HCEC 1CT (cell line): ENCODE measurements at regions not wholly inside any gene's neighbourhood (a gene's known extent, or its start where the extent isn't known, plus 50 kb on each side); places are given as distances from the start of the nearest gene placed in this dataset.
A peak's percentile ranks its signal among the peaks of the same experiment; 100 is the strongest.
"Not testable (repeated sequence)": the region's sequence is repeated elsewhere in the genome, so short reads cannot be mapped to it uniquely, and the experiment has no call there.

Experiments
- DNase-seq: peaks from one replicate; pipeline ENCODE4 v3.0.0-alpha.2; 2017

- DNase-seq = no peak
Measured at GRCh38 chr16:51834794-51835193, 683.7 kb upstream of the SALL1 start.

GRCh38 chr16:51834133-51834532 is 683.1 kb upstream of the SALL1 start:
- peak; percentile 57 for DNase-seq

GRCh38 chr16:51831595-51832367 is 680.7 kb upstream of the SALL1 start:
- DNase-seq = no peak

GRCh38 chr16:51831034-51831433 is 680.0 kb upstream of the SALL1 start:
- DNase-seq = not testable (repeated sequence)

- DNase-seq = peak; percentile 59
Measured at GRCh38 chr16:51825779-51826178, 674.7 kb upstream of the SALL1 start.

GRCh38 chr16:51822471-51822870 is 671.4 kb upstream of the SALL1 start:
- no peak for DNase-seq

- DNase-seq = no peak
Measured at GRCh38 chr16:51821527-51821926, 670.5 kb upstream of the SALL1 start.

- no peak for DNase-seq
Measured at GRCh38 chr16:51820176-51820575, 669.1 kb upstream of the SALL1 start.

GRCh38 chr16:51818342-51818944 is 667.4 kb upstream of the SALL1 start:
- peak; percentile 72 for DNase-seq

GRCh38 chr16:51816929-51817328 is 665.9 kb upstream of the SALL1 start:
- peak; percentile 17 for DNase-seq

GRCh38 chr16:51815523-51815922 is 664.5 kb upstream of the SALL1 start:
- no peak for DNase-seq

GRCh38 chr16:51814617-51815016 is 663.5 kb upstream of the SALL1 start:
- no peak for DNase-seq

- DNase-seq = no peak
Measured at GRCh38 chr16:51813609-51814008, 662.5 kb upstream of the SALL1 start.

GRCh38 chr16:51812945-51813344 is 661.9 kb upstream of the SALL1 start:
- DNase-seq = no peak

GRCh38 chr16:51807551-51807950 is 656.5 kb upstream of the SALL1 start:
- no peak for DNase-seq

GRCh38 chr16:51801635-51802034 is 650.6 kb upstream of the SALL1 start:
- DNase-seq = no peak

GRCh38 chr16:51797669-51798259 is 646.7 kb upstream of the SALL1 start:
- no peak for DNase-seq

GRCh38 chr16:51779240-51779639 is 628.2 kb upstream of the SALL1 start:
- no peak for DNase-seq

GRCh38 chr16:51773071-51773890 is 622.2 kb upstream of the SALL1 start:
- DNase-seq = no peak

GRCh38 chr16:51766739-51767138 is 615.7 kb upstream of the SALL1 start:
- DNase-seq = no peak

- no peak for DNase-seq
Measured at GRCh38 chr16:51763072-51763661, 612.1 kb upstream of the SALL1 start.

- DNase-seq = peak; percentile 56
Measured at GRCh38 chr16:51762081-51762996, 611.3 kb upstream of the SALL1 start.
